HUES6 (cell line): ENCODE measurements at regions not wholly inside any gene's neighbourhood (a gene's known extent, or its start where the extent isn't known, plus 50 kb on each side); places are given as distances from the start of the nearest gene placed in this dataset.
"Not testable (repeated sequence)": the region's sequence is repeated elsewhere in the genome, so short reads cannot be mapped to it uniquely, and the experiment has no call there.

Source experiments
- H3K27ac ChIP-seq: 2 replicates; pipeline ENCODE4 v1.7.0; 2013; ENCODE audit warnings: low read depth, mild to moderate bottlenecking, low read length, inconsistent platforms
- H3K27me3 ChIP-seq: 2 replicates; pipeline ENCODE4 v1.6.1; 2013; ENCODE audit warnings: low read length; ENCODE audit not compliant: control insufficient read depth, insufficient read depth
- H3K36me3 ChIP-seq: 2 replicates; pipeline ENCODE4 v1.6.1; 2013; ENCODE audit warnings: low read length; ENCODE audit not compliant: control insufficient read depth, insufficient read depth
- H3K4me1 ChIP-seq: 2 replicates; pipeline ENCODE4 v1.6.1; 2013; ENCODE audit warnings: low read length; ENCODE audit not compliant: control insufficient read depth, insufficient read depth
- H3K4me3 ChIP-seq: 2 replicates; pipeline ENCODE4 v1.5.1; 2013; ENCODE audit warnings: low read depth, low read length
- H3K9ac ChIP-seq: one replicate; pipeline ENCODE4 v1.6.1; 2013; ENCODE audit warnings: mild to moderate bottlenecking, low read length
- H3K9me3 ChIP-seq: 2 replicates; pipeline ENCODE4 v1.6.1; 2013; ENCODE audit warnings: low read depth, low read length; ENCODE audit not compliant: control insufficient read depth, insufficient read depth

DNA sequence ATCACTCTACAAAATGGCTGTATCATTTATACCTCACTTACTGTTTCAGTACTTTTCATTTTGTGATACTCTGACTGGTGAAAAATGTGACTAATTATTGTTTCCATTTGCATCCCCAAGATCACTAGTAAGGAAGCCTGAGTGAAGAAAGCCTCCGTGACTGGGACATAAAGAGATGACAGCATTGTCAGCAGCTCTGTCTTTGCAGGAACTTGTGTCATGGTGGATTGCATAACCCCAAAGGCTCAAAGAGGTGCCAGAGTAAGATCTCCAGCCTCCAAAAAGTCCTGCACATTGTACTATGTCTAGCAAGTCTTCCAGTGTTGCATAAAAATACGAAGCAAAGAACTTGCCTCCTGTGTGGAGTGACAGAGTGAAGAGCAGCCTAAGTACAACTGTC is 187.5 kb upstream of the CRIM1 start:
- Histone ChIP-seq H3K4me1 (no peaks in the 10 kb centered on the region), H3K9me3 (no peaks in the 10 kb centered on the region), H3K36me3 (no peaks in the 10 kb centered on the region), H3K9ac (no peak overlapping the region), H3K4me3 (no peak overlapping the region), H3K27me3 (no peaks in the 10 kb centered on the region), H3K27ac (no peak overlapping the region)

DNA sequence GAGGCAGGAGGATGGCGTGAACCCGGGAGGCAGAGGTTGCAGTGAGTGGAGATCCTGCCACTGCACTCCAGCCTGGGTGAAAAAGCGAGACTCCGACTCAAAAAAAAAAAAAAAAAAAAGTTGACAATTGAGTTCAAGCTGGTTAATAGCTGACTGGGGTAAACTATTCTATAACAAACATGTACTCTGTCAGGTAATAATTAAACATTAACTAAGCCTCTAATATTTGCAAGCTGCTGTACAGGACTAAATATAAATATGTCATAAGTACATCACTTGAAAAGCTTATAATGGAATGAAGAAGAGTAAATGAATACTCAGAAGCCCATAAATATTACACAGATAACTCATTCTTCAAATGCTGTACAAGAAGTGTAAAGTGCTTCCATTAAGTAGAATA is 190.4 kb upstream of the CRIM1 start:
- Histone ChIP-seq H3K9me3 (no peaks in the 10 kb centered on the region), H3K4me3 (no peak overlapping the region), H3K27ac (no peak overlapping the region), H3K4me1 (no peaks in the 10 kb centered on the region), H3K9ac (no peak overlapping the region), H3K36me3 (no peaks in the 10 kb centered on the region), H3K27me3 (no peaks in the 10 kb centered on the region)

GRCh38 chr2:36163520-36164254 is 191.9 kb upstream of the CRIM1 start:
- Histone ChIP-seq H3K27ac (no peak overlapping the region), H3K4me3 (no peak overlapping the region), H3K9ac (no peak overlapping the region), H3K4me1 (no peaks in the 10 kb centered on the region), H3K27me3 (no peaks in the 10 kb centered on the region), H3K36me3 (no peaks in the 10 kb centered on the region), H3K9me3 (no peaks in the 10 kb centered on the region)

GRCh38 chr2:36157093-36157492 is 198.5 kb upstream of the CRIM1 start:
- not testable (repeated sequence) for H3K9me3 ChIP-seq, H3K9ac ChIP-seq, H3K4me3 ChIP-seq, H3K4me1 ChIP-seq, H3K27ac ChIP-seq, H3K36me3 ChIP-seq, H3K27me3 ChIP-seq

DNA sequence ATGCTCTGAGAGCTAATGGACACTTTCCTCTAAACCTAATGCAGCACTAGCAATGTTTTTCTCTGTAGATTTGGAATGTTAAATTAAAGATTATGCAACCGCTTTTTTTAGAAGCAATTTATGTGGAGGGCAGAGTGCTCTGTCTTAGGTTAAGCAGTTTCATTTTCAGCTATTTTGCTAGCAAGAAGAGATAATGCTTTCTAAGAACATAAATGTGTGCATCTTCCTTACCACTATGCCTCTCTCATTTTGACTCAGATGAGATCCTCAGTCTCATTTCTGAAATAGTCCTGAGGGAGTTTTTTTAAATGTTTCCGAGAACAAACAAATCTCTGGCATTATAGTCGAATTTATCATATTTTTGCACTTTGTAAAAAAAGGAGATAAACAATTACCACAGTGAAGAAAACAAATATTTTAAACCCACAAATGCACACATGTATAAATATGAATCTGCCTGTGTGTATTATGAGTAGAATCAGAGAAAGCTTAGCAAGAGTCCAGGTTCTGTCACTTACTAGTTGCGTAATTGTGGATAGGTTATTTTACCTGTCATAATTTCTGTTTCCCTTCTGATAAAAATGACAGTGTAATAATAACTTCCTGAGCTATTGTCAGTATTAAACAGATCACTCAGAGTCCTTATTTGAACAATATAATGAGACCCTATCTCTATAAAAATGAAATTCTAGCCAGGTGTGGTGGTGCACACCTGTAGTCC is 207.7 kb upstream of the CRIM1 start:
- Histone ChIP-seq H3K9ac (no peak overlapping the region), H3K27ac (no peak overlapping the region), H3K4me1 (no peaks in the 10 kb centered on the region), H3K36me3 (no peaks in the 10 kb centered on the region), H3K4me3 (no peak overlapping the region), H3K27me3 (no peaks in the 10 kb centered on the region), H3K9me3 (no peaks in the 10 kb centered on the region)

GRCh38 chr2:36146765-36147164 is 208.8 kb upstream of the CRIM1 start:
- H3K27ac ChIP-seq = no peak overlapping the region
- no peak overlapping the region for H3K4me3 ChIP-seq
- no peaks in the 10 kb centered on the region for H3K27me3 ChIP-seq
- no peak overlapping the region for H3K9ac ChIP-seq
- no peaks in the 10 kb centered on the region for H3K4me1 ChIP-seq
- no peaks in the 10 kb centered on the region for H3K9me3 ChIP-seq
- no peaks in the 10 kb centered on the region for H3K36me3 ChIP-seq

DNA sequence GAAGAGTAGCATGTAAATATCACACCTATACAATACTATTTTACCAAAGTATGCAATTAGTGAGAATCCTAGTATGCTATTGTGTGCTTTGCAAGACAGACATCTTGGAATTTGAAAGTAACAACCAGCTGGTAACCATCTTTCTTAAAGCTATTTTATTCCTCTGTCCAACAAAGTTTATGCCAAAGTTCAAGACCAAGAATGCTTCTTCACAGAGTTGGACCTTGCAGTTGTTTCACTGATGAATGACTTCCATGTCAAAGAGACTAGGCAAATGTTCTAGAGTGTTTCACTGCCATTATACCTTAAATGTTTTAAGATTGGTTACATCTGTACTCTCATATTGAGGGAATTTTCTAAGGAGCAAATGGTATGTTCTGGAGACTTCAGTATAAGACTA is 215.2 kb upstream of the CRIM1 start:
- no peaks in the 10 kb centered on the region for H3K9me3 ChIP-seq
- no peaks in the 10 kb centered on the region for H3K4me1 ChIP-seq
- no peaks in the 10 kb centered on the region for H3K36me3 ChIP-seq
- no peaks in the 10 kb centered on the region for H3K27me3 ChIP-seq
- no peak overlapping the region for H3K27ac ChIP-seq
- no peak overlapping the region for H3K4me3 ChIP-seq
- H3K9ac ChIP-seq = no peak overlapping the region

- no peak overlapping the region for H3K27ac ChIP-seq
- H3K27me3 ChIP-seq = no peaks in the 10 kb centered on the region
- H3K4me3 ChIP-seq = no peak overlapping the region
- no peaks in the 10 kb centered on the region for H3K9me3 ChIP-seq
- no peaks in the 10 kb centered on the region for H3K4me1 ChIP-seq
- no peaks in the 10 kb centered on the region for H3K36me3 ChIP-seq
- H3K9ac ChIP-seq = no peak overlapping the region
These were observed 218.0 kb upstream of the CRIM1 start for GRCh38 chr2:36137612-36138011.

GRCh38 chr2:36134281-36134680 is 221.3 kb upstream of the CRIM1 start:
- Histone ChIP-seq H3K36me3 (no peaks in the 10 kb centered on the region), H3K27me3 (no peaks in the 10 kb centered on the region), H3K27ac (no peak overlapping the region), H3K4me1 (no peaks in the 10 kb centered on the region), H3K9ac (no peak overlapping the region), H3K4me3 (no peak overlapping the region), H3K9me3 (no peaks in the 10 kb centered on the region)

GRCh38 chr2:36128359-36128758 is 227.2 kb upstream of the CRIM1 start:
- H3K4me1 ChIP-seq = no peaks in the 10 kb centered on the region

GRCh38 chr2:36125702-36126101 is 229.9 kb upstream of the CRIM1 start:
- H3K9me3 ChIP-seq = no peaks in the 10 kb centered on the region
- no peaks in the 10 kb centered on the region for H3K27me3 ChIP-seq
- no peaks in the 10 kb centered on the region for H3K4me1 ChIP-seq
- no peaks in the 10 kb centered on the region for H3K36me3 ChIP-seq
- H3K4me3 ChIP-seq = no peak overlapping the region
- no peak overlapping the region for H3K9ac ChIP-seq
- H3K27ac ChIP-seq = no peak overlapping the region

More at GRCh38 chr2:36128359-36128758, 227.2 kb upstream of the CRIM1 start:
- Histone ChIP-seq H3K27me3 (no peaks in the 10 kb centered on the region), H3K4me3 (no peak overlapping the region), H3K36me3 (no peaks in the 10 kb centered on the region), H3K9ac (no peak overlapping the region), H3K27ac (no peak overlapping the region), H3K9me3 (no peaks in the 10 kb centered on the region)
